GM12872 (cell line): ENCODE measurements at regions not wholly inside any gene's neighbourhood (a gene's known extent, or its start where the extent isn't known, plus 50 kb on each side); places are given as distances from the start of the nearest gene placed in this dataset.

Experiments
- TF ChIP-seq, protein P1 (sequence below): IDR thresholded peaks from 3 replicates; pipeline ENCODE4 v1.5.1; 2011; ENCODE audit warnings: low read depth, mild to moderate bottlenecking, low read length, moderate library complexity; ENCODE audit not compliant: insufficient read depth

GRCh38 chr13:99093997-99094396, 106.7 kb upstream of the UBAC2 start:
- TF ChIP-seq, protein P1, sequence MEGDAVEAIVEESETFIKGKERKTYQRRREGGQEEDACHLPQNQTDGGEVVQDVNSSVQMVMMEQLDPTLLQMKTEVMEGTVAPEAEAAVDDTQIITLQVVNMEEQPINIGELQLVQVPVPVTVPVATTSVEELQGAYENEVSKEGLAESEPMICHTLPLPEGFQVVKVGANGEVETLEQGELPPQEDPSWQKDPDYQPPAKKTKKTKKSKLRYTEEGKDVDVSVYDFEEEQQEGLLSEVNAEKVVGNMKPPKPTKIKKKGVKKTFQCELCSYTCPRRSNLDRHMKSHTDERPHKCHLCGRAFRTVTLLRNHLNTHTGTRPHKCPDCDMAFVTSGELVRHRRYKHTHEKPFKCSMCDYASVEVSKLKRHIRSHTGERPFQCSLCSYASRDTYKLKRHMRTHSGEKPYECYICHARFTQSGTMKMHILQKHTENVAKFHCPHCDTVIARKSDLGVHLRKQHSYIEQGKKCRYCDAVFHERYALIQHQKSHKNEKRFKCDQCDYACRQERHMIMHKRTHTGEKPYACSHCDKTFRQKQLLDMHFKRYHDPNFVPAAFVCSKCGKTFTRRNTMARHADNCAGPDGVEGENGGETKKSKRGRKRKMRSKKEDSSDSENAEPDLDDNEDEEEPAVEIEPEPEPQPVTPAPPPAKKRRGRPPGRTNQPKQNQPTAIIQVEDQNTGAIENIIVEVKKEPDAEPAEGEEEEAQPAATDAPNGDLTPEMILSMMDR, result no peak

- TF ChIP-seq, protein P1, result no peak
Observed at GRCh38 chr13:99103536-99103935, 97.1 kb upstream of the UBAC2 start.

DNA sequence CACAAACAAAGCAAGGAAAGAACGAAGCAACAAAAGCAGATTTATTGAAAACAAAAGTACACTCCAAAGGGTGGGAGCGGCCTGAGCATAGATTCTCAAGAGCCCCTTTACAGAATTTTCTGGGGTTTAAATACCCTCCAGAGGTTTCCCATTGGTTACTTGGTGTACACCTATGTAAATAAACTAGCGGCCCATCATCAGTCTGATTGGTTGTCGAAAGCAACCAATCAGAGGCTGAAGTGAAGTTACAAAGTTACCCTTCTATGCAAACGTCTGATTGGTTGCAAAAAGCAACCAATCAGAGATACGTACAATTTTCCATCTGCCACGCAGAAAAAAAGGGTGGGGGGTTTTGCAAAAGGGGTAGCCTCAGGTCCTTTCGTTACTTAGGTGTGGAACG, 96.3 kb upstream of the UBAC2 start:
- TF ChIP-seq, protein P1, result no peak

GRCh38 chr13:99105160-99105559, 95.5 kb upstream of the UBAC2 start:
- TF ChIP-seq, protein P1, result no peak

DNA sequence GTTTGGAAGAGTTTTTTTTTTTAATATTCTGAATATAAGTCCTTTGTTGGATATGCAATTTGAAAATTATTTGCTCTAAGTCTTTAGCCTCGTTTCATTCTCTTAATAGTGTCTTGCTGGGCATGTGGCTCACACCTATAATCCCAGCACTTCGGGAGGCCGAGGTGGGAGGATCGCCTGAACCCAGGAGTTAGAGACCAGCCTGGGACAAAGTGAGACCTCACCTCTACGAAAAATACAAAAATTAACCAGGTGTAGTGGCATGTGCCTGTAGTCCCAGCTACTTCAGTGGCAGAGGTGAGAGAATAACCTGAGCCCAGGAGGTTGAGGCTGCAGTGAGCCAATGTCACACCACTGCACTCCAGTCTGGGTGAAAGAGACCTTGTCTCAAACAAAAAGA, 87.3 kb upstream of the UBAC2 start:
- TF ChIP-seq, protein P1, result no peak

DNA sequence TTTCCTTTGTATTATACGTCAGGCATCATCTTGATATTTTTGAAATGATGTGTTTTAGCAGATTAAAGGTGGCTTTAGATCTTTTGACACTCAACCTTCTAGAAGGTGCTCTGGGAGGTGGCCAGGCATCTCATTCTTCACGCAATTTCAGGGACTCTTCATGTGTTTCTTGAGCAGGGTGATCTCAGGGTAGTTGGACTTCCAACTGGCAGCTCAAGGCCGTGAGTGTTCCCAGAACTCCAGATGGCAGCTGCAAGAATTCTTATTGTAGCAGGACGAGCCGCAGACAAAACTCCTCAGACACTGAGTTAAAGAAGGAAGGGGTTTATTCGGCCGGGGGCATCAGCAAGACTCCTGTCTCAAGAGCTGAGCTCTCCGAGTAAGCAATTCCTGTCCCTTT, 82.5 kb upstream of the UBAC2 start:
- TF ChIP-seq, protein P1, result no peak

GRCh38 chr13:99119656-99120055, 81.0 kb upstream of the UBAC2 start:
- TF ChIP-seq, protein P1, result no peak

GRCh38 chr13:99120751-99121150, 79.9 kb upstream of the UBAC2 start:
- TF ChIP-seq, protein P1, result no peak
